GM18502 (cell line): ENCODE measurements at regions not wholly inside any gene's neighbourhood (a gene's known extent, or its start where the extent isn't known, plus 50 kb on each side); places are given as distances from the start of the nearest gene placed in this dataset.

Source experiments
- ATAC-seq: cut with Tn5 transposase; IDR thresholded peaks from one replicate; pipeline ENCODE4 v1.9.1; 2021; ENCODE audit warnings: mild to moderate bottlenecking; ENCODE audit not compliant: unreplicated experiment, poor library complexity

DNA sequence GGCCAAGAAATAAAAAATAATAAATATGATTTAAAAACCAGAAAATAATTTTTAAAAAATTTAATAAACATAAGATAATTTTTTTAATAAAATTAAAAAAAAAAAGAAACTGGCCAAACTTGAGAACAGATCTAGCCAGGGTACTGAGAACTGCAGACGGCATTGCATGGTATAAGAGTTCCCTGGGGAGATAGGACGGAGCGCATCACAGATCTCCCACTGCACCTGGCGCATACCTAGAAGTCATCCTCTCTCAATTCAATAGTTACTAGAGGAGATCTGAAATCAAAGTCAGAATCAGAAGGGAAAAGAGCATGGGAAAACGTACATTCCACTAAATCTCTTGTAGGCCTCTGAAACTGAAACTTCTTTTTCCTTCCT is 58.9 kb upstream of the BCL2L14 start:
- no peak for ATAC-seq

DNA sequence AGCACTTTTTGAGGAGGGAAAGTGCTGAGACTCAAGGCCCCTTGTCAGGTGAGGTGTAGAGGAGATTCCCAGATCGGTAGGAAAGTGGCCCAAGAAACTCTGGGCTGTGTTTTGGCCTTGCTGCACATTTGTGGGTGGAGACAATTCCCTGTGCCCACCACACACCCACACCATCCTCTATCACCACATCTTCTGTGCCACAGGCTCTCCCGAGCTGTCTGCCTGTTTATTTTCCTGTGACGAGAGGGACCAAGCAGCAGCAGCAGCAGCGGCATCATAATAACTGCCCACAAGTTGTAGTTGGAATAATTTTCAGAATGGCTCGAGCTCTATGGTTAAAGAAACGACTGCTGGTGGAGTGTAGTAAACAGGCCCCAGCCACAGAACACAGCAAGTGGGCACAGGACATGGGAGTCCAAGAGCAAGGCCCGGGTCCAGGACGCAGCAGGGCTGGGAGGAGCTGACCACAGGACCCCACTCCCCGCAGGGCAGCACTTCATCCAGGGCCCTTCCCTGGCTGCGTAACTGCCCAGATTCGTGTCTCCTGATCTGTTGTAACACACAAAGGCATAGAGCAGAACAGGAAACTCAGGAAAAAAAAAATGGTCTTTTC is 55.6 kb upstream of the BCL2L14 start:
- ATAC-seq: no peak

DNA sequence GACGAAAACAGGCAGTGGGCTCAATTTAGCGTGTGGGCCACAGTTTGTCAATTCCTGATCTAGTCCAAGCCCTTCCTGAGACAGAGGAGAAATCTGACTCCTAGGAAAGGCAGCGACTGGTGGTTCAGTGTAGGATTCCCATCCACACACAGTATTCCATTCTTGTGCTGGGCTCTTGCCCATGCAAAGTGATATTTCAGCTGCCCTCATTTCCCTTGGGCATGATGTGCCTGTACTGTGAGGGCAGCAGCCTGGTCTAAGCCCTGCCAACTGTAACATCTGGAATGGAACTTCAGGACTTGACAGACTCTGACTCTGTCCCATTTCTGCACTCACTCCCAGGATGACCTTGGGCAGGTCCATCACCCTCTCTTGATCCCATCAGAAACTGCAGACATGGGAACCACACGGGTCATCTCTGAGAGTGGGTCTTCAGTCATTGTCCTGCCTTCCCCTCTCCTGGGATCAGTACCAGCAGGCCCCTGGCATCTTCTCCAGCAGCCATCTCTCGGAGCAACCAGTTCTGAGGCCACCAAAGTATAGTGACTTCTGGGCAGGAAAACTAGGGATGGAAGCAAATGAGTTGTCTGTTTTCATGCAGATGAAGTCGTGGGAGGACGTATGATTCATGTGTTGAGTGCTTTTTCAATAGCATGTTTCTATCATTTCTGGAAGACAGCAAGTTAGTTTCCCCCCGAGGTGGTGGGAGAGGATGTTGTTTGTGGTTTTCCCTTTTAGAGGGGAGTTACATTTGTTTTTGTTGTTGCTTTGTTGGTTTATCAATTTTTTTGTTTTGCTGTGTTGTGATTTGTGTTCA is 54.2 kb upstream of the BCL2L14 start:
- ATAC-seq: no peak

DNA sequence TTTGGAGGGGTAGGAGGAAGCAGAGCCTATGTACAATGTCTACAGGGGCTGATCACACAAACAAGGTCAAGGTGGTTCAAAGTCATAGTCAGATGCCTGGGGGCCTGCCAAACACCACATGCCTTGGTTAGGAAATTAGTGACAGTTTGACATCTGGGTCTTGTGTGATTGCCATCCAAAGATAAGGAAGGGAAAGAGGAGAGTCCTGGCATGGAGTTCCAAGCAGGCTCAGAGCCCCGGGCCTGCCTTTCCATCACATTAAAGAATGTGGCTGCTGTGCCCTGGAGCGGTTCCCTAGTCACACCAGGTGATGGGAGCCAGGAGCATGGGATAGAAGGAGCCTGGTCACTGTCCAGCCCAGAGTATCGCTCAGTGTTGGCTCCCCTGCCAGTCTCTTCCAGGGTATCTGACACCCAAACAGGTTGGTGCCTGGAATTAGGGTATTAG is 53.6 kb upstream of the BCL2L14 start:
- ATAC-seq: no peak

DNA sequence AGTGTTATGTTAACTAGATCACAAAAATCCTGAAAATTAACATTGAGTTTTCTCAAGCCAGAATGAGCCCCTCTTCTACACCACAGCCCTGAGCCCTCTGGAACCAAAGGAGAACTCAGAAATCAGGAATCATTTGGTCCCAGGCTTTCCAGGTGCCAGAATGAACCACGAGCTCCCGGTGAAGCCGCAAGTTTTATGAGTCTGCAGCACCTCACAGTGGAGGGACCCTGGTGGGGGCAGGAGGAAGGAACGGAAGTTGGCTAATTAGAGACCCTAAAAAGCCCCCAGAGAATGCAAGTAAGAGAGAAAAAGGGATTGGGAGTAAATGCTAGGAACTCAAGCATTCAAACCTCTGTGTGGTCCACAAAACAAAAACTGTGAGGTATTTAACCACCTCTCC is 52.9 kb upstream of the BCL2L14 start:
- no peak for ATAC-seq

DNA sequence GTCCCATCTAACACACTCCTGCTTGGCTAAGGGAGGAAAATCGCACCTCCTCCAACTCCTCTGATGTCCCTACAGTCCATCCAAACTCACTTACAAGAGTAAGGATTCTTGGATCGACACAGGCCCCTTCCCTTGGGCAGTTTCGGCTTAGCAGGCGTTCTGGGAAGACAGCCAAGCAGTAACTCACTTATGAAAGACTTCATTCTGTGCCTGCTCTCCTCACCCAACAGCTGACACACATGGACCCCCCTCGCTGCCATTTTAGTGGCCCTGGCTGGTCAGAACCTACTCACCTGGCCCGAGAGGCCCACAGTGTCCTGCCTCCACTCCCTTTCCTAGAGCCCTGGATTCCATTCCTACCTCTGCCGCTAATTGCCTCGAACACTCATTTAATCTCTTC is 52.3 kb upstream of the BCL2L14 start:
- no peak for ATAC-seq

DNA sequence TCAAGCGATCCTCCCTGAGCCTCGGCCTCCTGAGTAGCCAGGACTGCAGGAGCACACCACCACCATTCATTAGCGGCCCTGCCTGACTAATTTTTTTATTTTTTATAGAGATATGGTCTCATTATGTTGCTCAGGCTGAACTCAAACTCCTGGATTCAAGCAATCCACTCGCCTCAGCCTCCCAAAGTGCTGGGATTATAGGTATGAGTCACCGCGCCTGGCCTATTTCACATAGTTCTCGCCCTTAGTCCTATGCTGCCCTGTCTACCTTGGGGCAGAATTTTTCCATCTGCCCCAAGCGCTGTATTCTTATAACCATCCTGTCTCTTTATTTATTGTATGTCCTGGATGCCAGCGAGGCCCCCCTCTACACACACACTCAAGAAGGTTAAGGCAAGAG is 50.9 kb upstream of the BCL2L14 start:
- no peak for ATAC-seq

DNA sequence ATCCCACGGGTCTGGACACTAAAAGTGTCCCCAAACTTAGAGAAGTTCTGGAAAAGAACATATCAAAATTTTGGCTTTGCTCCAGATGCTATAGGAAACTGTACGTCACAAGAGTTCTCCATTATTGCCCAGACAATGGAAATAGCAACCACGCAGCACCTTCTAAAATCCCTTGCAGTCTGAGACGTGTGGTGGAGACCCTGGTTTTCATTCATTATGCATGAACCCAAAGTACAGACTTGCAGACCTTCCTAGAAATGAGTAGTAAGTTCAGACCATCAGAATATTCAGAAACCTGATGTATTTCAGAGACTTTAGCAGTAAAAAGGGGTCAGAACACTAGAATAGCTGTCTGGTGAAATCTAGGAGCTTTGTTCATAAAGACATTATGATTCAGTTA is 50.0 kb upstream of the BCL2L14 start:
- ATAC-seq: no peak
